ENCODE measurements at regions not wholly inside any gene's neighbourhood (a gene's known extent, or its start where the extent isn't known, plus 50 kb on each side); places are given as distances from the start of the nearest gene placed in this dataset.

- no peaks in the 10 kb centered on the region for H3K36me3 ChIP-seq
- no peak for TF ChIP-seq CTCF (IDR thresholded peaks at IDR 0.05)
- no peak for TF ChIP-seq POLR2AphosphoS5 (IDR thresholded peaks at IDR 0.05)
- no peak for TF ChIP-seq EP300 (IDR thresholded peaks at IDR 0.05; ENCODE audit: low read depth)
- no peak for TF ChIP-seq POLR2A (IDR thresholded peaks at IDR 0.05)
- in situ Hi-C loops (cut with MboI; ENCODE audit: low pct_ligation_motif_present in 1 of 4, low pct_unique_long_range_greater_than_20kb in 1 of 4, low sequenced_read_pairs in 3 of 4), result no loop called here
- H3K4me1 ChIP-seq, result no peaks in the 10 kb centered on the region
- no peak overlapping the region for H3K27ac ChIP-seq
- intact Hi-C loops (cut with DNase I; ENCODE audit: low total_unique reads), result no loop called here
- WGBS, 2 donors (ENCODE audit: low coverage in 1 of 2), result 79 to 94% methylated on average over 3 to 7 of the region's 7 CpGs
- no peak overlapping the region for H3K4me3 ChIP-seq
- H3K27me3 ChIP-seq, result no peaks in the 10 kb centered on the region
- no peak for DNase-seq
- H3K9me3 ChIP-seq, result no peaks in the 10 kb centered on the region
Observed at GRCh38 chr9:92173318-92173717, 58.1 kb upstream of the SPTLC1 start.

GRCh38 chr9:92171822-92172221, 56.6 kb upstream of the SPTLC1 start:
- Histone ChIP-seq H3K4me1 (no peaks in the 10 kb centered on the region), H3K4me3 (no peak overlapping the region), H3K9me3 (no peaks in the 10 kb centered on the region), H3K36me3 (no peaks in the 10 kb centered on the region), H3K27ac (no peak overlapping the region), H3K27me3 (no peaks in the 10 kb centered on the region)
- DNase-seq, result no peak
- TF ChIP-seq POLR2AphosphoS5 (IDR thresholded peaks at IDR 0.05) (no peak), POLR2A (IDR thresholded peaks at IDR 0.05) (no peak), EP300 (IDR thresholded peaks at IDR 0.05; ENCODE audit: low read depth) (no peak), CTCF (IDR thresholded peaks at IDR 0.05) (no peak)
- in situ Hi-C loops (cut with MboI; ENCODE audit: low pct_ligation_motif_present in 1 of 4, low pct_unique_long_range_greater_than_20kb in 1 of 4, low sequenced_read_pairs in 3 of 4), result no loop called here
- 74% methylated on average over 7 of the region's 9 CpGs; no CpG with 5 or more reads in 1 of the 2 donors for WGBS, 2 donors (ENCODE audit: low coverage in 1 of 2)
- intact Hi-C loops (cut with DNase I; ENCODE audit: low total_unique reads), result no loop called here

GRCh38 chr9:92171281-92171680, 56.1 kb upstream of the SPTLC1 start:
- Histone ChIP-seq H3K9me3 (no peaks in the 10 kb centered on the region), H3K27me3 (no peaks in the 10 kb centered on the region), H3K4me3 (no peak overlapping the region), H3K4me1 (no peaks in the 10 kb centered on the region), H3K36me3 (no peaks in the 10 kb centered on the region), H3K27ac (no peak overlapping the region)
- in situ Hi-C loops (cut with MboI; ENCODE audit: low pct_ligation_motif_present in 1 of 4, low pct_unique_long_range_greater_than_20kb in 1 of 4, low sequenced_read_pairs in 3 of 4), result no loop called here
- DNase-seq, result no peak
- intact Hi-C loops (cut with DNase I; ENCODE audit: low total_unique reads), result no loop called here
- 85% methylated on average over 3 of the region's 3 CpGs; no CpG with 5 or more reads in 1 of the 2 donors for WGBS, 2 donors (ENCODE audit: low coverage in 1 of 2)
- TF ChIP-seq CTCF (IDR thresholded peaks at IDR 0.05) (no peak), POLR2A (IDR thresholded peaks at IDR 0.05) (no peak), POLR2AphosphoS5 (IDR thresholded peaks at IDR 0.05) (no peak), EP300 (IDR thresholded peaks at IDR 0.05; ENCODE audit: low read depth) (no peak)

- in situ Hi-C loops (cut with MboI; ENCODE audit: low pct_ligation_motif_present in 1 of 4, low pct_unique_long_range_greater_than_20kb in 1 of 4, low sequenced_read_pairs in 3 of 4), result no loop called here
- Histone ChIP-seq H3K4me1 (no peaks in the 10 kb centered on the region), H3K27me3 (no peaks in the 10 kb centered on the region), H3K36me3 (no peaks in the 10 kb centered on the region), H3K9me3 (no peaks in the 10 kb centered on the region), H3K27ac (no peak overlapping the region), H3K4me3 (no peak overlapping the region)
- TF ChIP-seq POLR2A (IDR thresholded peaks at IDR 0.05) (no peak), POLR2AphosphoS5 (IDR thresholded peaks at IDR 0.05) (no peak), EP300 (IDR thresholded peaks at IDR 0.05; ENCODE audit: low read depth) (no peak), CTCF (IDR thresholded peaks at IDR 0.05) (no peak)
- no peak for DNase-seq
- intact Hi-C loops (cut with DNase I; ENCODE audit: low total_unique reads), result no loop called here
- 34 to 59% methylated on average over 8 to 9 of the region's 9 CpGs for WGBS, 2 donors (ENCODE audit: low coverage in 1 of 2)
Observed at GRCh38 chr9:92170848-92171247, 55.6 kb upstream of the SPTLC1 start.
